ENCODE measurements at regions not wholly inside any gene's neighbourhood (a gene's known extent, or its start where the extent isn't known, plus 50 kb on each side); places are given as distances from the start of the nearest gene placed in this dataset.
A peak's percentile ranks its signal among the peaks of the same experiment; 100 is the strongest.

GRCh38 chr3:117761703-117762620 is 1052.4 kb downstream of the TUSC7 start:
- H3K27me3 Mint-ChIP-seq (ENCODE audit: insufficient read depth), result peaks cover 2% of the 10 kb centered on the region
- H3K27ac ChIP-seq (ENCODE audit: low read depth, low read length), result peak overlapping the region; percentile 26
- peaks cover 6% of the 10 kb centered on the region for H3K4me1 Mint-ChIP-seq
- H3K36me3 ChIP-seq (ENCODE audit: control insufficient read depth, insufficient read depth, low read length), result no peaks in the 10 kb centered on the region
- no peak overlapping the region for H3K27ac Mint-ChIP-seq
- H3K9me3 Mint-ChIP-seq, result no peaks in the 10 kb centered on the region
- TF ChIP-seq CTCF (conservative IDR thresholded peaks at IDR 0.05), result no peak
- H3K9me3 ChIP-seq (ENCODE audit: control insufficient read depth, low read length), result no peaks in the 10 kb centered on the region
- no peak overlapping the region for H3K4me3 ChIP-seq (ENCODE audit: low read length)
- no peaks in the 10 kb centered on the region for H3K36me3 Mint-ChIP-seq (ENCODE audit: low read depth)
- no peaks in the 10 kb centered on the region for H3K27me3 ChIP-seq (ENCODE audit: control insufficient read depth, insufficient read depth, low read length, poor library complexity, severe bottlenecking)
- H3K4me3 Mint-ChIP-seq, result no peak overlapping the region
- no peaks in the 10 kb centered on the region for H3K4me1 ChIP-seq (ENCODE audit: control insufficient read depth, insufficient read depth, low read length)
- WGBS, 2 experiments (ENCODE audit: insufficient coverage in 1 of 2, insufficient read length in 1 of 2), result 80 to 91% methylated on average over 2 to 4 of the region's 4 CpGs
- no peak overlapping the region for H3K9ac ChIP-seq (ENCODE audit: extremely low read depth, low read length, poor library complexity, severe bottlenecking)
- DNase-seq, result no peak

GRCh38 chr3:117762621-117763037 is 1053.0 kb downstream of the TUSC7 start:
- WGBS, 2 experiments (ENCODE audit: insufficient coverage in 1 of 2, insufficient read length in 1 of 2), result 58% methylated on average over 3 of the region's 3 CpGs; no CpG with 5 or more reads in 1 of the 2 experiments
- Histone ChIP-seq H3K27ac (ENCODE audit: low read depth, low read length) (no peak overlapping the region), H3K4me1 (ENCODE audit: control insufficient read depth, insufficient read depth, low read length) (no peaks in the 10 kb centered on the region), H3K9ac (ENCODE audit: extremely low read depth, low read length, poor library complexity, severe bottlenecking) (no peak overlapping the region), H3K9me3 (ENCODE audit: control insufficient read depth, low read length) (no peaks in the 10 kb centered on the region), H3K4me3 (ENCODE audit: low read length) (no peak overlapping the region), H3K27me3 (ENCODE audit: control insufficient read depth, insufficient read depth, low read length, poor library complexity, severe bottlenecking) (no peaks in the 10 kb centered on the region), H3K36me3 (ENCODE audit: control insufficient read depth, insufficient read depth, low read length) (no peaks in the 10 kb centered on the region)
- Mint-ChIP-seq H3K27me3 (ENCODE audit: insufficient read depth) (peaks cover 2% of the 10 kb centered on the region), H3K27ac (no peak overlapping the region), H3K4me3 (no peak overlapping the region), H3K9me3 (no peaks in the 10 kb centered on the region), H3K4me1 (peaks cover 6% of the 10 kb centered on the region), H3K36me3 (ENCODE audit: low read depth) (no peaks in the 10 kb centered on the region)
- DNase-seq, result no peak
- TF ChIP-seq CTCF (conservative IDR thresholded peaks at IDR 0.05), result no peak

- no peak for TF ChIP-seq CTCF (conservative IDR thresholded peaks at IDR 0.05)
- 91 to 100% methylated on average over 2 to 4 of the region's 4 CpGs for WGBS, 2 experiments (ENCODE audit: insufficient coverage in 1 of 2, insufficient read length in 1 of 2)
- H3K4me1 Mint-ChIP-seq, result peaks cover 6% of the 10 kb centered on the region
These were observed 1054.0 kb downstream of the TUSC7 start for GRCh38 chr3:117763561-117763960.

More at GRCh38 chr3:117763561-117763960, 1054.0 kb downstream of the TUSC7 start:
- H3K4me3 ChIP-seq (ENCODE audit: low read length), result no peak overlapping the region
- H3K4me3 Mint-ChIP-seq, result no peak overlapping the region
- H3K27me3 ChIP-seq (ENCODE audit: control insufficient read depth, insufficient read depth, low read length, poor library complexity, severe bottlenecking), result no peaks in the 10 kb centered on the region
- no peaks in the 10 kb centered on the region for H3K36me3 ChIP-seq (ENCODE audit: control insufficient read depth, insufficient read depth, low read length)
- no peaks in the 10 kb centered on the region for H3K4me1 ChIP-seq (ENCODE audit: control insufficient read depth, insufficient read depth, low read length)
- no peaks in the 10 kb centered on the region for H3K36me3 Mint-ChIP-seq (ENCODE audit: low read depth)
- no peak for DNase-seq
- H3K27me3 Mint-ChIP-seq (ENCODE audit: insufficient read depth), result peaks cover 2% of the 10 kb centered on the region
- no peak overlapping the region for H3K27ac ChIP-seq (ENCODE audit: low read depth, low read length)
- H3K27ac Mint-ChIP-seq, result no peak overlapping the region
- H3K9ac ChIP-seq (ENCODE audit: extremely low read depth, low read length, poor library complexity, severe bottlenecking), result no peak overlapping the region
- no peaks in the 10 kb centered on the region for H3K9me3 ChIP-seq (ENCODE audit: control insufficient read depth, low read length)
- H3K9me3 Mint-ChIP-seq, result no peaks in the 10 kb centered on the region

Measured in endodermal cell (in vitro differentiated cells).